Omental fat pad (tissue), 3 donors: ENCODE measurements at regions not wholly inside any gene's neighbourhood (a gene's known extent, or its start where the extent isn't known, plus 50 kb on each side); places are given as distances from the start of the nearest gene placed in this dataset.

ENCODE experiments used
- ATAC-seq: fragments of 150-250 bp; one replicate; pipeline ENCODE4 v1.9.1; 2016; ENCODE audit warnings: mild to moderate bottlenecking, moderate library complexity; ENCODE audit not compliant: low FRiP score
- DNase-seq: peaks from one replicate; pipeline ENCODE4 v3.0.0-alpha.2; 2019; ENCODE audit warnings: low spot score
- TF ChIP-seq, protein P1 (sequence below), 3 donors: fragments of 450-650 bp; IDR thresholded peaks; one replicate each; pipeline ENCODE4 v1.5.1; 2016 to 2017; ENCODE audit warnings: antibody characterized with exemption in 3 of 3, mild to moderate bottlenecking in 3 of 3, moderate library complexity in 2 of 3

- no peak for DNase-seq
- TF ChIP-seq, protein P1, sequence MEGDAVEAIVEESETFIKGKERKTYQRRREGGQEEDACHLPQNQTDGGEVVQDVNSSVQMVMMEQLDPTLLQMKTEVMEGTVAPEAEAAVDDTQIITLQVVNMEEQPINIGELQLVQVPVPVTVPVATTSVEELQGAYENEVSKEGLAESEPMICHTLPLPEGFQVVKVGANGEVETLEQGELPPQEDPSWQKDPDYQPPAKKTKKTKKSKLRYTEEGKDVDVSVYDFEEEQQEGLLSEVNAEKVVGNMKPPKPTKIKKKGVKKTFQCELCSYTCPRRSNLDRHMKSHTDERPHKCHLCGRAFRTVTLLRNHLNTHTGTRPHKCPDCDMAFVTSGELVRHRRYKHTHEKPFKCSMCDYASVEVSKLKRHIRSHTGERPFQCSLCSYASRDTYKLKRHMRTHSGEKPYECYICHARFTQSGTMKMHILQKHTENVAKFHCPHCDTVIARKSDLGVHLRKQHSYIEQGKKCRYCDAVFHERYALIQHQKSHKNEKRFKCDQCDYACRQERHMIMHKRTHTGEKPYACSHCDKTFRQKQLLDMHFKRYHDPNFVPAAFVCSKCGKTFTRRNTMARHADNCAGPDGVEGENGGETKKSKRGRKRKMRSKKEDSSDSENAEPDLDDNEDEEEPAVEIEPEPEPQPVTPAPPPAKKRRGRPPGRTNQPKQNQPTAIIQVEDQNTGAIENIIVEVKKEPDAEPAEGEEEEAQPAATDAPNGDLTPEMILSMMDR (IDR thresholded peaks at IDR 0.05), result no peak
- no peak for ATAC-seq
Observed at GRCh38 chr2:12504443-12504842, 212.3 kb upstream of the TRIB2 start.

GRCh38 chr2:12506846-12507245 lies 209.9 kb upstream of the TRIB2 start:
- TF ChIP-seq, protein P1 (IDR thresholded peaks at IDR 0.05), result no peak
- DNase-seq, result no peak
- no peak for ATAC-seq

DNA sequence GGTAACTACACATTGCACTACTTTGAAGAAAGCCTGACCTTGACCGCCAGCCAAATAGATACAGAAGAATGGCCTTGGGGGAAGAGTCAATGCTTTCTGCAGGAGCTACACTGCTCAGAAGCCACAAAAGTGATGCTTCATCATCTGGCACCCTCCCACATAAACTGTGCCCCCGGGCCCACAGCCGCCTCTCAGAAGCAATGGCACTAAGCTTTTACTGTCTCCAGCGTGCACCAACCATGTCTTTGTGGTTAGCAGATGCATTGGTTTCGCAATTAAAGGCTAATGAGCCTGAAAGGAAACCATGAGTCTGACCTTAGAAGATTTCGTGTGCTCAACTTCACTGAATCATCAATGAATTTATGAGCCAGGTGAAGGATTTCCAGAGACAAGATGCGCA lies 209.4 kb upstream of the TRIB2 start:
- TF ChIP-seq, protein P1 (IDR thresholded peaks at IDR 0.05), result no peak
- ATAC-seq (no peak), DNase-seq (no peak)

DNA sequence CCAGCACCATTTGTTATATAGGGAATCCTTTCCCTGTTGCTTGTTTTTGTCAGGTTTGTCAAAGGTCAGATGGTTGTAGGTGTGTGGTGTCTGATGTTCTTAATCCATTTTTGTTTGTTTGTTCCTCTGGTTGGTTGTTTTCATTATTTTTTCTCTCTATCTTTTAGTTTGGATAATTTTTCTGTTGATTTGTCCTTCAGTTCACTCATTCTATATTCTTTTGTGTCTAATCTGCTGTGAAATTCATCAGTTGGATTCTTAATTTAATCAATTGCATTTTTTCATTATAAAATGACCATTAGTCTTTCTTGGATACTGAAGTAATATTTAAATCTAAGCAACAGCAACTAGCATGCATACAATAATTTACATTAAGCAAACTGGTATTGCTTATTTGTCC lies 206.7 kb upstream of the TRIB2 start:
- TF ChIP-seq, protein P1 (IDR thresholded peaks at IDR 0.05), result no peak
- no peak for ATAC-seq
- no peak for DNase-seq

DNA sequence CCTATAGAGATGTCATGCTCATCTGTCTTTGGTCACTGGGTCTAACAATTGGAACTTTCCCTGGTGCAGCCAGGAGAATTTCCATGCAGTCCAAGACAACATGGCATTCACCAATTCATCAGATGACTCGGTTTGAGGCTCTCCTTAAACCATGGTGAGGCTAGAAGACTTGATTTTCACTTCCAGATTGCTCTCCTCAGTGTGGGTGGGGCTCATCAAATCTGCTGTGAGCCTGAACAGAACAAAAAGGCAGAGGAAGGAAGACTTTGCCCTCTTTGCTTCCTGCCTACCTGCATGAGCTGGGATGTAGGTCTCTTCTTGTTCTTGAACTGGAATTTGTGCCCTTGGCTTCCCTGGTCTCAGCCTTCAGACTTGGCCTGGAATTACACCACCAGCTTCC lies 203.4 kb upstream of the TRIB2 start:
- TF ChIP-seq, protein P1 (IDR thresholded peaks at IDR 0.05), result no peak
- no peak for ATAC-seq
- no peak for DNase-seq

- ATAC-seq (no peak), DNase-seq (no peak)
- TF ChIP-seq, protein P1 (IDR thresholded peaks at IDR 0.05), result no peak
Observed at GRCh38 chr2:12514168-12514567, 202.6 kb upstream of the TRIB2 start.

GRCh38 chr2:12514631-12515437 lies 201.9 kb upstream of the TRIB2 start:
- ATAC-seq (no peak), DNase-seq (no peak)
- TF ChIP-seq, protein P1 (IDR thresholded peaks at IDR 0.05), result no peak
